B cell (primary cell): ENCODE measurements at regions not wholly inside any gene's neighbourhood (a gene's known extent, or its start where the extent isn't known, plus 50 kb on each side); places are given as distances from the start of the nearest gene placed in this dataset.

Source experiments
- EZH2 ChIP-seq: IDR thresholded peaks from 2 replicates; pipeline ENCODE4 v1.6.1; 2012; ENCODE audit warnings: borderline replicate concordance, low read depth, mild to moderate bottlenecking, moderate library complexity, low read length; ENCODE audit not compliant: insufficient read depth, poor library complexity, severe bottlenecking
- TF ChIP-seq, protein P1 (sequence below): fragments of 200-600 bp; IDR thresholded peaks from one replicate; pipeline ENCODE4 v1.8.0; 2022; ENCODE audit warnings: antibody characterized with exemption, mild to moderate bottlenecking

DNA sequence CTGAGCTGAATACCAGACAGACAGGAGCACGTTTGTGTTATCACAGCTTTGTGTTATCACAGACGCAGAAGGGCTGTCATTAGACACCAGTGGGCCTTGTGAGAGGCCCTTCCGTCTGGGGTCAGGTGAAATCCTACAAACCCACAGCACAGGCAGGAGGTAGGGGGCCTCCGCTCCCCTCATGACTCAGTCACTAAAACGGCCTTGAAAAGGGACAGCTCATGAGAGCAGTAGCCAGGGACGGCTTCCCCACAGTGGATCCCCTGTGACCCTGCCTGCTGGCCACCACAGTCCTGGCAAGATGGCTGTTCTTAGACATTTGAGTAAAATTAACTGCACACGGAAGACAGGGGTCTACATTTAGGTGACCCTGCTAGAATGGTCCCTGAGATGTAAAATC, 215.8 kb upstream of the PPP2R2D start:
- TF ChIP-seq, protein P1, sequence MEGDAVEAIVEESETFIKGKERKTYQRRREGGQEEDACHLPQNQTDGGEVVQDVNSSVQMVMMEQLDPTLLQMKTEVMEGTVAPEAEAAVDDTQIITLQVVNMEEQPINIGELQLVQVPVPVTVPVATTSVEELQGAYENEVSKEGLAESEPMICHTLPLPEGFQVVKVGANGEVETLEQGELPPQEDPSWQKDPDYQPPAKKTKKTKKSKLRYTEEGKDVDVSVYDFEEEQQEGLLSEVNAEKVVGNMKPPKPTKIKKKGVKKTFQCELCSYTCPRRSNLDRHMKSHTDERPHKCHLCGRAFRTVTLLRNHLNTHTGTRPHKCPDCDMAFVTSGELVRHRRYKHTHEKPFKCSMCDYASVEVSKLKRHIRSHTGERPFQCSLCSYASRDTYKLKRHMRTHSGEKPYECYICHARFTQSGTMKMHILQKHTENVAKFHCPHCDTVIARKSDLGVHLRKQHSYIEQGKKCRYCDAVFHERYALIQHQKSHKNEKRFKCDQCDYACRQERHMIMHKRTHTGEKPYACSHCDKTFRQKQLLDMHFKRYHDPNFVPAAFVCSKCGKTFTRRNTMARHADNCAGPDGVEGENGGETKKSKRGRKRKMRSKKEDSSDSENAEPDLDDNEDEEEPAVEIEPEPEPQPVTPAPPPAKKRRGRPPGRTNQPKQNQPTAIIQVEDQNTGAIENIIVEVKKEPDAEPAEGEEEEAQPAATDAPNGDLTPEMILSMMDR, result no peak
- no peak for TF ChIP-seq EZH2
